ENCODE measurements at regions not wholly inside any gene's neighbourhood (a gene's known extent, or its start where the extent isn't known, plus 50 kb on each side); places are given as distances from the start of the nearest gene placed in this dataset.

- no peak for TF ChIP-seq TAF1 (IDR thresholded peaks at IDR 0.05; ENCODE audit: borderline replicate concordance, insufficient read depth, low read length)
- no peak for TF ChIP-seq POLR2AphosphoS5 (IDR thresholded peaks at IDR 0.05; ENCODE audit: low read depth, low read length)
- TF ChIP-seq FOXP2 (optimal IDR thresholded peaks at IDR 0.05; ENCODE audit: borderline replicate concordance, extremely low read depth, extremely low read length, insufficient read depth) = no peak
Measured at GRCh38 chr12:124647316-124647715, 79.9 kb upstream of the NCOR2 start.
